ENCODE measurements at regions not wholly inside any gene's neighbourhood (a gene's known extent, or its start where the extent isn't known, plus 50 kb on each side); places are given as distances from the start of the nearest gene placed in this dataset.
A peak's percentile ranks its signal among the peaks of the same experiment; 100 is the strongest.

GRCh38 chr10:94115725-94116124 lies 122.0 kb downstream of the PLCE1 start:
- BruUV-seq (replicated peaks), result no TSS peak
- Histone ChIP-seq H3K4me3 (replicated peaks in 1 of 2; ENCODE audit: low read depth in 1 of 2, low read length in 2 of 2) (no peak overlapping the region), H3K9me2 (ENCODE audit: insufficient read depth) (no peaks in the 10 kb centered on the region), H4K20me1 (ENCODE audit: insufficient read depth) (no peaks in the 10 kb centered on the region), H3K9ac (ENCODE audit: low read length) (no peak overlapping the region), H3K27ac (ENCODE audit: low read depth, low read length) (no peak overlapping the region), H3K4me1 (ENCODE audit: control insufficient read depth in 1 of 2, insufficient read depth in 2 of 2, low read length in 2 of 2) (peaks cover 0 to 7% of the 10 kb centered on the region in 2 experiments; a peak in 2 of 4 replicates), H3K9me3 (ENCODE audit: control insufficient read depth in 1 of 2, insufficient read depth in 1 of 2, low read depth in 1 of 2, low read length in 2 of 2) (no peaks in the 10 kb centered on the region), H3K4me2 (ENCODE audit: low read length) (no peak overlapping the region), H3K36me3 (ENCODE audit: control insufficient read depth in 1 of 2, insufficient read depth in 2 of 2, low read length in 2 of 2) (no peaks in the 10 kb centered on the region), H3K27me3 (ENCODE audit: insufficient read depth, low read length) (no peaks in the 10 kb centered on the region), H3K79me2 (ENCODE audit: insufficient read depth, low read length) (no peaks in the 10 kb centered on the region), H2AFZ (ENCODE audit: low read depth, low read length, poor library complexity, severe bottlenecking) (no peak overlapping the region)
- intact Hi-C loops (cut with micrococcal nuclease), result no loop called here
- TF ChIP-seq YY1 (IDR thresholded peaks at IDR 0.05; ENCODE audit: extremely low read depth, insufficient replicate concordance, low read depth, low read length) (no peak), EZH2phosphoT487 (IDR thresholded peaks at IDR 0.05; ENCODE audit: borderline replicate concordance) (no peak), ZBTB33 (IDR thresholded peaks at IDR 0.05; ENCODE audit: extremely low read depth, insufficient replicate concordance, low read length) (no peak), REST (IDR thresholded peaks at IDR 0.05; ENCODE audit: low read depth) (no peak), JUND (IDR thresholded peaks at IDR 0.05) (peak; percentile 58), RAD21 (IDR thresholded peaks at IDR 0.05; ENCODE audit: low read depth) (no peak), SIN3A (IDR thresholded peaks at IDR 0.05; ENCODE audit: low read depth) (peak; percentile 35; the same call in 1 of the 2 replicates), CBX3 (IDR thresholded peaks at IDR 0.05; ENCODE audit: low read depth) (peak; percentile 59; the same call in 1 of the 2 replicates), ELF1 (IDR thresholded peaks at IDR 0.05; ENCODE audit: borderline replicate concordance, low read depth) (no peak), SRF (IDR thresholded peaks at IDR 0.05; ENCODE audit: low read depth) (peak; percentile 56), FOSL1 (IDR thresholded peaks at IDR 0.05; ENCODE audit: low read depth) (peak; percentile 80), ZNF274 (IDR thresholded peaks at IDR 0.05; ENCODE audit: low read depth, low read length) (no peak), CEBPB (IDR thresholded peaks at IDR 0.05; ENCODE audit: low read depth) (peak; percentile 70), EZH2 (IDR thresholded peaks at IDR 0.05) (no peak), MAX (IDR thresholded peaks at IDR 0.05) (peak; percentile 77), ATF3 (IDR thresholded peaks at IDR 0.05) (0 out of 2 replicates have a peak, but pooled peaks have one; percentile 32), POLR2AphosphoS5 (IDR thresholded peaks at IDR 0.05; ENCODE audit: low read depth, low read length) (no peak)
- DNase-seq (ENCODE audit: low read depth, low spot score), result peak; percentile 40
- POLR2A ChIA-PET, result no interaction called here
- RAD21 ChIA-PET (ENCODE audit: low non-redundant PET in 1 of 2, low total read pairs in 2 of 2, uncharacterized antibody in 2 of 2, unreplicated experiment in 2 of 2), result no interaction called here
- peak; percentile 54 for ATAC-seq
- CTCF ChIA-PET, result no interaction called here
